Peyer's patch (tissue), 4 donors: ENCODE measurements at regions not wholly inside any gene's neighbourhood (a gene's known extent, or its start where the extent isn't known, plus 50 kb on each side); places are given as distances from the start of the nearest gene placed in this dataset.

Experiments used
- POLR2A ChIP-seq, 2 donors: fragments of 450-650 bp; IDR thresholded peaks; one replicate each; pipeline ENCODE4 v1.5.1; 2017; ENCODE audit warnings: antibody characterized with exemption in 2 of 2, mild to moderate bottlenecking in 2 of 2, moderate library complexity in 2 of 2
- TF ChIP-seq, protein P1 (sequence below), 6 experiments: fragments of 450-650 bp in 4 of 6; fragments of 200-600 bp in 2 of 6; sonication (generic) in 1 of 6; IDR thresholded peaks; one replicate each; pipeline ENCODE4 v1.5.1; 2017 to 2019; ENCODE audit warnings: antibody characterized with exemption in 6 of 6, mild to moderate bottlenecking in 3 of 6, moderate library complexity in 1 of 6

GRCh38 chr3:177594096-177594495 lies 396.8 kb upstream of the TBL1XR1 start:
- TF ChIP-seq, protein P1, sequence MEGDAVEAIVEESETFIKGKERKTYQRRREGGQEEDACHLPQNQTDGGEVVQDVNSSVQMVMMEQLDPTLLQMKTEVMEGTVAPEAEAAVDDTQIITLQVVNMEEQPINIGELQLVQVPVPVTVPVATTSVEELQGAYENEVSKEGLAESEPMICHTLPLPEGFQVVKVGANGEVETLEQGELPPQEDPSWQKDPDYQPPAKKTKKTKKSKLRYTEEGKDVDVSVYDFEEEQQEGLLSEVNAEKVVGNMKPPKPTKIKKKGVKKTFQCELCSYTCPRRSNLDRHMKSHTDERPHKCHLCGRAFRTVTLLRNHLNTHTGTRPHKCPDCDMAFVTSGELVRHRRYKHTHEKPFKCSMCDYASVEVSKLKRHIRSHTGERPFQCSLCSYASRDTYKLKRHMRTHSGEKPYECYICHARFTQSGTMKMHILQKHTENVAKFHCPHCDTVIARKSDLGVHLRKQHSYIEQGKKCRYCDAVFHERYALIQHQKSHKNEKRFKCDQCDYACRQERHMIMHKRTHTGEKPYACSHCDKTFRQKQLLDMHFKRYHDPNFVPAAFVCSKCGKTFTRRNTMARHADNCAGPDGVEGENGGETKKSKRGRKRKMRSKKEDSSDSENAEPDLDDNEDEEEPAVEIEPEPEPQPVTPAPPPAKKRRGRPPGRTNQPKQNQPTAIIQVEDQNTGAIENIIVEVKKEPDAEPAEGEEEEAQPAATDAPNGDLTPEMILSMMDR (IDR thresholded peaks at IDR 0.05), result no peak
- no peak for TF ChIP-seq POLR2A (IDR thresholded peaks at IDR 0.05)
